NCI-H82 (cell line): ENCODE measurements at regions not wholly inside any gene's neighbourhood (a gene's known extent, or its start where the extent isn't known, plus 50 kb on each side); places are given as distances from the start of the nearest gene placed in this dataset.

ENCODE experiments used
- DNase-seq: peaks from one replicate; lab custom pipeline; 2025; lab: John Stamatoyannopoulos, UW

DNA sequence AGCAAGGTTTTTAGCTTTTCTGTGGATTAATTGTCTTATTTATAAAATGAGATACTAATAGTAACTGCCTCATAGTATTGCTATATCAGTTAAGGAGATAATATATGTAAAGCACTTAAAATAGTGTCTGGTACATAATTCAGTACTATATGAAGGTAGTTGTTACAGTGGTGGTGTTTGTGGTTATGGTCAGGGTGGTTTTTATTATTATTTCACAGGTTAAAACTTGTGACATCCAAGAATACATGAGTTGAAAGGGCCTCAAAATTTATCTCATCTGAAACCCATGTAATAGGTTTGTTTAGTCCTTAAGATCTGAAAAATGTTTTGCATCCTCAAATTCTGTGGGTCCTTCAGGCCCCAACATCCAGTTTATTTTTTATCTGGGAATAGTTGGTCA is 369.5 kb upstream of the LRATD1 start:
- DNase-seq: no peak

DNA sequence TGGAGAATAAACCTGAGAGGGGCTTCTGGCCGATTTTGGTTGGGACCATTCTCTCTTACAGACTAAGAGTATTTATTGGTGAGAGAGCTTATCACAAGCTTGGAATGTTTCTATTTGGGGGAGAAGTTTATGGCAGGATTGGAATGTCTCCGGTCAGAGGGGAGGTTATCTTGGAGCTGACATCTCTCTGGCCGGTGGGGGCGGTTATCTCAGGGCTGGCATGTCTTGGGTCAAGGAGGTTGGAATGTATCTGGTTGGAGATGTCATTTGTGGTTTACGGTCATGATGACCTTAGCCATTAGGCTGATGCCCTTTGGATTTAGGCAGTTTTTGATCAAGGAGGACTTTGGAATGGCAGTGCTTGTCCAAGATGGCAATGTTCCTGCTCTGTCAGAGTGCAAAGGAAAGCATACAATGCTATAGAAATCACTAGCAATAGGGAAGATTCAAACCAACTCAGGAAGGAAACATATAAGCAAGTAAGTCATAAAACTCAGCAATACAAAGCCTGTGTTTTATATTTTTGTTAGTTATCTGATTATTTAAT is 362.4 kb upstream of the LRATD1 start:
- DNase-seq: no peak

GRCh38 chr2:14272396-14273075 is 360.0 kb upstream of the LRATD1 start:
- DNase-seq: peak; percentile 18

- no peak for DNase-seq
These were observed 358.9 kb upstream of the LRATD1 start for GRCh38 chr2:14273650-14274049.

GRCh38 chr2:14284244-14284643 is 348.3 kb upstream of the LRATD1 start:
- no peak for DNase-seq

- DNase-seq: no peak
These were observed 346.7 kb upstream of the LRATD1 start for GRCh38 chr2:14285812-14286211.

DNA sequence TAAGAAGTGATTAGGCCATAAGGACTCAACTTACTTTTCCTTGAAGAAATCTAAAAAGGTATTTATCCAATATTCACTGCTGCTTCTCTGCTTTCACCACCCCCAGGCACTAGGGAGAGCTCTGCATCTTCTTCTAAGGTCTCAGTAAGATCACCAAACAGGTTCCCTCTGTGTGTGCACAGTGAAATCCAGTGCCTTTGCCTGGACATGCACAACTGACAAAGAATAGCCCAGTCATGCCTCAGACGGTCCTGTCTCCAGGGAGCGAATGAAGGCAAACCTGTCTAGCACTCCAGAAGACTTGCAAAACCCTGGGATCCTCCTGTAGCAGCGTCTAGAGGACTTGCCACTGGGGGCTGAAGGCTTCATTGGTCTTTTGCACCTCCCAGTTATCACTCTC is 344.5 kb upstream of the LRATD1 start:
- no peak for DNase-seq

GRCh38 chr2:14292964-14293363 is 339.6 kb upstream of the LRATD1 start:
- peak; percentile 62 for DNase-seq

DNA sequence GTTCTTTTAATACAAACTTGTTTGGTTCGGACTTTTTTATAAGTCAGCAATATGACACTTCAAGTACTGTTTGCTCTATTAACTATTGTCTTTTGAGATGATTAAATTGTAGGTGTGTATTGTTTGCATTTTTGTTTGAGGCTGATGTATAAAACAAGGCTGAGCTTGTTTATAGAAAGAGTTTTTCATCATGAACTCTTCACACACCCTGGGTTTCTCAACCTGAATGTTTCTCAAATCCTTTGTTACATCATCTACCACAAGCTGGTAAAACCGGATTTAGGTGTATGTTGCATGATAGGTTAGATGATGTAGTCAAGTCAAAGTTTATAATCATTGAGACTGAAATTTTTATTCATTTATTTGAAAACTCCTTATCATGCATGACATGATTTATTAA is 335.2 kb upstream of the LRATD1 start:
- DNase-seq: no peak

GRCh38 chr2:14297906-14298305 is 334.6 kb upstream of the LRATD1 start:
- DNase-seq: no peak

GRCh38 chr2:14301331-14301730 is 331.2 kb upstream of the LRATD1 start:
- no peak for DNase-seq

- DNase-seq: no peak
These were observed 329.0 kb upstream of the LRATD1 start for GRCh38 chr2:14303366-14304115.

DNA sequence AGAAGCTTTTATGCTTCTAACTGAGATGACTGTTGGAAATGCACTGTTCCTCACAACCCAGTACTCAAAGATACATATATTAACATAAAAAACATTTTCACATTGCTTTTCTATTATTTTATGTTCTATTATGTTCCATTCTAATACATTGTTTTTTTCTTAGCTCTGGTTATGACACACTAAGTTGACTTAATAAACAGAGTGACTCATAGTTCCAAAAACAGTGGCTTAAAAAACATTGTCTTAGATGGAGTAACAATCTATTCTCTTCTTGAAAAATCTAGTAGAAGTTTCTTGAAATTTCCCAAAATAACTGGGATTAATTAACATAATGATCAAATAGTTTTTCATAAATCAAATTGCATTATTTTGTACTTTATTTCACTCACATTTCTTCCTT is 328.2 kb upstream of the LRATD1 start:
- DNase-seq: no peak

GRCh38 chr2:14306268-14306861 is 326.2 kb upstream of the LRATD1 start:
- no peak for DNase-seq

- no peak for DNase-seq
These were observed 319.2 kb upstream of the LRATD1 start for GRCh38 chr2:14313341-14313740.

DNA sequence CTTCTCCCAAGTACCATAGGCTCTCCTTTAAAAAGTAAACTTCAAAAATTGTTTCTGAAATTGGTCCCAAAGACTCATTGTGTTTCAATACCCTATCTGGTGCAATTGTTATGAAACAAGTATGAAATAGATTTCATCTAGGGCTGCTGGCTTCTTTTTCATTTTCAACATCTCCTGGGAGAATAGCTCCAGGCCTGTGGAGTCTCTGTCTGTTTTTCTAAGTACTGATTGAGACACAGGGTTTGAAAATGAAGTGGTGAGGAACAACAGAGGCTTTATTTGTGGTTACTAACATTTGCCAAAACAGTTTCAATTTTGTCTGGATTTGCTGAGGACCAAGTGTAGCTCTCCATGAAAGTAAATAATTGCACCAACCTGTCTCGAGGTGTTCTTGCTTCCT is 315.9 kb upstream of the LRATD1 start:
- no peak for DNase-seq

GRCh38 chr2:14321357-14321756 is 311.2 kb upstream of the LRATD1 start:
- DNase-seq: no peak

DNA sequence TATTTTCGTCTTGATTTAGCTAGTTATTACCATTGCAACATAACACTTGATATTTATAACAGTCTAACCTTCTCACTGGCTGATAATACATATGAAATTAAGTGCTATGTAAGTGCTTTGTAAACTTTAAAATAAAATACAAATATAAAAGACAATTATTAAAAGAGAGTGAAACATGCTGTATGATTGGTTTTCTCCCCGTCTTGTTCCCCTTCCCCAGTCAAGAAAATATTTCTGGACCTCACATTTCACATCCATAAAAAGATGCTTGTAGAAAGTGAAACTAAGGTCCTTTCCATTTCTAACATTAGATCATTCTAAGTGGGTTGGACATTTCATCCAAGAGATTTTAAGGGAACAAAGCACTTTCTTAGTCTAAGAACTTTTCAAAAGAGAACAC is 310.2 kb upstream of the LRATD1 start:
- DNase-seq: no peak

DNA sequence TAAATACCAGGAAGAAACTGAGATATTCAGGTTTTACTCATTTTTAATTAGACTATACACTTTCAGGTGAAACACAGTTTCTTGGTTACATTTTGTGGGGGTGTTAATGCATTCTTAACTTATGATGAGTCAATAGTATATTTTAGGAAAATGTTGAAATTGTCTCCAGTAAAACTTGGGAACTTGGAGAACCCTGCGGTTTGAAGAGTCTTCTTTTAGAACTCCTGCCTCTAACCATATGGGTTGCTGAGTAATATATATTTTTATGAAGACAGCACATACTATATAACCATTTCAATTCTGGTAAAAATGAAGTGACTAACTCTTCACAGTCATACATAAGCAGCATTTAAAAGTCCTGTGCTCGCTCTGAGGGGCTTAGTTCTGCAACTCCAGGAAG is 308.2 kb upstream of the LRATD1 start:
- no peak for DNase-seq

GRCh38 chr2:14330884-14331283 is 301.6 kb upstream of the LRATD1 start:
- no peak for DNase-seq

DNA sequence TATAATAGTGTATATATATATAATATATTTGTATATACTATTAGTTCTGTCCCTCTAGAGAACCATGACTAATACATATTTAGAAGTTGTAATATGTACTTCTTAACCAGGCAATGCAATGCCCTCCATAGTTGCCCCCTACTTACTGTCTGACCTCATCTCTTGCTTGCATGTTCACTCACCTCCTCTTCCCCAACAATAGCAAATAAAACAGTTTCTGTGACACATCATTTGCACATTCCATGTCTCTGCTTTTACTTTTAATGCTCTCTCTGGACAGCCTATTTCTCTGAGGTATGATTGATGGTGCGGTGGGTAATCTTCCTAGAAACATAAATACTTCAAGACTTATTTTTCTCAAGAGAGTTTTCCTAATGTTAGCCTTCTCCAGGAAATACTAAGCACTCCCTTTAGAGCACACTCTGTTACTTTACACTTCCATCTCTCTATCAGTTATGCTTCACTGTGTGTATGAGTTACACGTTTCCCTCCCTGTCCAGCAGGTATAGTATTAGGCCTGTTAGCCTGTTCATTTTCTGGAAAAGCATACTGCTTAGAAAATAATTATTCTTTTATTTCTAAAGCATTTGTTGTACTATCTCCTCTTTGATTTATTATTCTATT is 295.6 kb upstream of the LRATD1 start:
- no peak for DNase-seq

DNA sequence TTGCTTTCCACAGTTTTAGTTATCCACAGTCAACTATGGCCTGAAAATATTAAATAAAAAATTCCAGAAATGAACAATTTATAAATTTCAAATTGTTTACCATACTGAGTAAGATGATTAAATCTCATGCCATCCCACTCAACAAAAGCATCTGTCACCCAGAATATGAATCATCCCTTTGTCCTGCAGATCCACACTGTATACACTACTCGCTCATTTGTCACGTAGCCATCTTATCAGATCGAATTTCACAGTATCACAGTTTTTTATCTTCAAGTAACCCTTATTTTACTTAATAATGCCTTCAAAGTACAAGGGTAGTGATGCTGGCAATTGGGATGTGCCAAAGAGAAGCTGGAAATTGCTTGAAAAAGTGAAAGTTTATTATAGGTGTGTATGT is 291.8 kb upstream of the LRATD1 start:
- DNase-seq: no peak

GRCh38 chr2:14342313-14342712 is 290.2 kb upstream of the LRATD1 start:
- no peak for DNase-seq
